ENCODE measurements at regions not wholly inside any gene's neighbourhood (a gene's known extent, or its start where the extent isn't known, plus 50 kb on each side); places are given as distances from the start of the nearest gene placed in this dataset.

GRCh38 chr1:37372711-37373110, 101.7 kb upstream of the ZC3H12A start:
- TF ChIP-seq CTCF (IDR thresholded peaks at IDR 0.05) (no peak), POLR2A (IDR thresholded peaks at IDR 0.05) (no peak)

Measured in body of pancreas (tissue), 4 donors.